MM.1S (cell line): ENCODE measurements at regions not wholly inside any gene's neighbourhood (a gene's known extent, or its start where the extent isn't known, plus 50 kb on each side); places are given as distances from the start of the nearest gene placed in this dataset.

Experiments used
- EZH2 ChIP-seq: fragments of 300-600 bp; sonication (generic); optimal IDR thresholded peaks from 2 replicates; pipeline ENCODE3; 2017; ENCODE audit warnings: low read depth, mild to moderate bottlenecking, antibody characterized with exemption, low read length, mixed read lengths
- EZH2phosphoT487 ChIP-seq: fragments of 300-600 bp; sonication (generic); IDR thresholded peaks from 2 replicates; pipeline ENCODE4 v1.6.1; 2018; ENCODE audit warnings: antibody characterized with exemption, low read length
- TF ChIP-seq, protein P1 (sequence below): fragments of 300-600 bp; sonication (generic); IDR thresholded peaks from 2 replicates; pipeline ENCODE4 v1.5.1; 2016; ENCODE audit warnings: antibody characterized with exemption, low read length, mixed read lengths

DNA sequence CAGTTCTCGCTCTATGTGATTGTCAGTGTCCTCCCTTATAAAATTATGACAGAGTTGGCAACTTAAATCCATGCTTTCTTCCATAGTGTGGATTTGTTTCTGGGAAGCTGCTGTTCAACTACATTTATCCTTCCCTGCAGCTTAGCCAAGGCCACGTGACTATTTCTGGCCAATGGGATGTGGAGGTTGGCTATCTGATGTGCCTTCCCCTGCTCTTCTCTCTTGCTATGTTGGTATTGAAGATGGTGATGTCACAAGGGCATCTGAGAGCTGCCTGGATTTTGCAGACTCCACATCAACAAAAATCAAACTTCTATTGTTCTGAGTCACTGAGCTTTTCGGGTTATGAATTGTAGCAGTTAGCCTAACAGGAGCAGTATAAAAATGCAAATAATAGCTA, 164.9 kb upstream of the RHOBTB1 start:
- TF ChIP-seq EZH2 (no peak), EZH2phosphoT487 (no peak)
- TF ChIP-seq, protein P1, sequence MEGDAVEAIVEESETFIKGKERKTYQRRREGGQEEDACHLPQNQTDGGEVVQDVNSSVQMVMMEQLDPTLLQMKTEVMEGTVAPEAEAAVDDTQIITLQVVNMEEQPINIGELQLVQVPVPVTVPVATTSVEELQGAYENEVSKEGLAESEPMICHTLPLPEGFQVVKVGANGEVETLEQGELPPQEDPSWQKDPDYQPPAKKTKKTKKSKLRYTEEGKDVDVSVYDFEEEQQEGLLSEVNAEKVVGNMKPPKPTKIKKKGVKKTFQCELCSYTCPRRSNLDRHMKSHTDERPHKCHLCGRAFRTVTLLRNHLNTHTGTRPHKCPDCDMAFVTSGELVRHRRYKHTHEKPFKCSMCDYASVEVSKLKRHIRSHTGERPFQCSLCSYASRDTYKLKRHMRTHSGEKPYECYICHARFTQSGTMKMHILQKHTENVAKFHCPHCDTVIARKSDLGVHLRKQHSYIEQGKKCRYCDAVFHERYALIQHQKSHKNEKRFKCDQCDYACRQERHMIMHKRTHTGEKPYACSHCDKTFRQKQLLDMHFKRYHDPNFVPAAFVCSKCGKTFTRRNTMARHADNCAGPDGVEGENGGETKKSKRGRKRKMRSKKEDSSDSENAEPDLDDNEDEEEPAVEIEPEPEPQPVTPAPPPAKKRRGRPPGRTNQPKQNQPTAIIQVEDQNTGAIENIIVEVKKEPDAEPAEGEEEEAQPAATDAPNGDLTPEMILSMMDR, result no peak
